ENCODE measurements at regions not wholly inside any gene's neighbourhood (a gene's known extent, or its start where the extent isn't known, plus 50 kb on each side); places are given as distances from the start of the nearest gene placed in this dataset.
"Not testable (repeated sequence)": the region's sequence is repeated elsewhere in the genome, so short reads cannot be mapped to it uniquely, and the experiment has no call there.

DNA sequence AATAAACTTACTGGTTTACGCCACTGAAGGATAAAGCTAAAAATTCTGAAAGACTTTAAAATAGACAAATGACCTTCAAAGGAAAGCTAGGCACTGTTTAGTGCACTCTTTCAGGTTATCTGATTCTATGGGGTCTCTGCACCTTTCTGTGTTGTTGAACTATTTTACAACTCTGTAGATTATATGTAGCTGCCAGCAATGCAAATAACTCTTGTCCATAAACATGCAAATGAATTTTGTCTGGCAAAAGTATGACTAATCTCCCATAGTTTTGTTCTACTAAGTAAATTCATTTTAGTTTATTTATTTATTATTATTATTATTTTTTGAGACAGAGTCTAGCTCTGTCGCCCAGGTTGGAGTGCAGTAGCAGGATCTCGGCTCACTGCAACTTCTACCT is 266.3 kb upstream of the CCDC196 start:
- DNase-seq, result no peak

- no peak for DNase-seq
Observed at GRCh38 chr14:66224492-66225178, 261.5 kb upstream of the CCDC196 start.

- DNase-seq, result no peak
Observed at GRCh38 chr14:66225337-66225736, 260.8 kb upstream of the CCDC196 start.

GRCh38 chr14:66228267-66228970 is 257.8 kb upstream of the CCDC196 start:
- DNase-seq, result no peak

DNA sequence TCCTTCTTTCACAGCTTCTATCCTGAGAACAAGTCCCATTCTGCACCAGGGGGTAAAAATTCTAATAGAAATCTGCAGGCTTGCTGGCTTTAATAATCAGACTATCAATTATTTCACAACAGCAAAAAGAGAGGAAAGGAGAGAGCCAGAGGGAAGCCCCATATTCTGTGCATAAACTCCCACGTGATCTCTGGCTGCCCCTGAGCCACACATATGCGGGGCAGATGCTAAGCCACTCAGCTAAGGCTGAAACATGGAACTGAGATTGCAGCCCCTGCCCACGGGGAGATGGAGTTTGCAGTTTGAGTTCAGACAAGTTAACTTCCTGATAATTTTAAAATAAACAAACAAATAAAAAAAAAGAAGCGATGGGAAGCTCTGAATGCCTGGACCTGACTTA is 254.4 kb upstream of the CCDC196 start:
- DNase-seq, result no peak

GRCh38 chr14:66233591-66233990 is 252.6 kb upstream of the CCDC196 start:
- DNase-seq, result no peak

DNA sequence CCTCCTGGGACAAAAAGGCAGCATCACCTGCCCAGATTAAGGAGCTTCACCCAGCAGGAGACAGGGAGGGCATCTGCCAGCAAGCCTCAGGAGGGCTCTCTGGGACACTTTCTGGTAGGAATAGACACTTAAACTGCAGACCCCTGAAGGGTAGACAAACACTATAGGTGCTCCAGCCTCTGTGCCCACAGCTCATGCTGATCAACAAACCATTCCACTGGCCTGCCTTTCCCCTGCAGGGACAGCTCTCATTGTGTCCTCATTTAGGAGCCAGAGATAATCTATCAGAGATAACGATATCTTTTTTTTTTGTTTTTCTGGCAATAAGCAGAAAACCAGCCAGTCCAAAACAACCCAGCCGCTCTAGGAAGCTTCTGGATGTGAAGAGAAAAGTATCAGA is 251.8 kb upstream of the CCDC196 start:
- DNase-seq, result no peak

- DNase-seq, result no peak
Observed at GRCh38 chr14:66237741-66238140, 248.4 kb upstream of the CCDC196 start.

GRCh38 chr14:66238969-66239368 is 247.2 kb upstream of the CCDC196 start:
- DNase-seq, result no peak

- no peak for DNase-seq
Observed at GRCh38 chr14:66239589-66239988, 246.6 kb upstream of the CCDC196 start.

DNA sequence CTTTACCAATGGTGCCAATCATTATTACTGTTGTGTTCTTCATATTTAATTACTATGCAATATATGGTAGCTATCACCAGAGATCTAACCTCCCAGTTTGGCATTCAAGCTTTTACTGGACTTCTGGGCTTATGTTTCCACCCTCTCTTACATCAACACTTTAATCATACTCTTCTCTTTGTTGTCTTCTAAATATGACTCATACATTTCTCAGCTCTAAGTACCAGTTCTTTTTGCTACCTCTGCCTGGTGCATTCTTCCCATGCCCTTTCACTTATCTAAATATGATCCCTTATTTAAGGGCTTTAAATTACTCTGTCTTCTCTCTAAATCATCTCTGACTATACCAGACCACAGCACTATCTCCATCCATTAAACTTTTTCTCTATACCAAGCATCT is 246.1 kb upstream of the CCDC196 start:
- DNase-seq, result no peak

- DNase-seq, result no peak
Observed at GRCh38 chr14:66242001-66242400, 244.2 kb upstream of the CCDC196 start.

DNA sequence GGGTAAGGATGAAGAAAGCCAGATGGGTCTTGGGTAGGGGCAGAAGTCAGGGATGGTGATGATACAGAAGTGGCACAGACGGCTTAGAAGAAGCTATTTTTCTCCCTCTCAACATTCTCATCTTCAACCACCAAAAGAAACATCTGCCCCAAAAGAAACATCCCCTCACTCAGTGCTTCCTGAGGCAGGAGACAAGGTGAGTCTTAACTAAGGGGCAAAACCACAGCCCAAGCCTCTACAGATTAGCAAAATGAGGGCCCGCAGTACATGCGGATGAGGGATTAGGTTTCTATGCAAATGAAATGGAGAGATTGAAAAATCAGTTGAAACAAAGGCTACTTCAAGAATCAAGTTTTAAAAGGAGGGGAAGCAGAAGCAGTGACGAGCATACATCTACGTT is 241.3 kb upstream of the CCDC196 start:
- no peak for DNase-seq

GRCh38 chr14:66247662-66248193 is 238.4 kb upstream of the CCDC196 start:
- no peak for DNase-seq

DNA sequence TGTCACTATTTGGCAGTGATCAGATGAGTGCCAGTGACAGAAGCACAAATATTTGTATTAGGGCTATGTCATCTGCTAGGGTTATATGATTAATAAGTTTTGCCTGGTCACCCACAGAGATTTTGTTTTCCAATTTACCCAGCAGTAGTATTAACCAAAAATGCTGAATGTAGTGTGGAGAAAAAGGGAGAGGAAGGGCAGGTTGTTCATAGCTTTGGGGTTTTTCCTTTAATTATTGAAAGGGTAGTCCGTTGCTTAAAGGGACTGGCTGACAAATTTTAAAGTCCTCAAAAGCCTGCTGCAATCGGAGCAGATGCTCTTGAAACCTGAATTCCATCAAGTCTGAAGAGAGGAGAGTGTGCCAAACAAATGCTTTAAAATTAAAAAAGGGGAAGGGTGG is 237.9 kb upstream of the CCDC196 start:
- DNase-seq, result no peak

DNA sequence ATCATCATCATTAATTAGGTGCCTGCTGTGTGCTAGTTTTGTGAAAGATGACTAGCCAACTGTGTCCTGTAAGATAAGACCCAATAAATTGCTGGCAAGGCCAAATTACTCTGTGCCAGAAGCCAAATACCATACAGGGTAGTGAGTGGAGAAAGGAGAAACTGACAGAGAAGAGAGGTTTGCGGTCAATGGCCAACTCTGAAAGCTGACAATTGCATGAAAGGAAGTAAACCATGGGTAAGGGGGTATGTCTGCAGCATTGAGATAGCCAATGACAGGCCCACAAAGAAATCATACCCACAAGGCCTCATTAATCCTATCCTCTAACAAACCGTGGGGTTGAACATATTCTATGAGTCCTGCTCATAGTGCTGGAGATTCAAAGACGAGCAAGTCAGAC is 236.6 kb upstream of the CCDC196 start:
- DNase-seq, result no peak

DNA sequence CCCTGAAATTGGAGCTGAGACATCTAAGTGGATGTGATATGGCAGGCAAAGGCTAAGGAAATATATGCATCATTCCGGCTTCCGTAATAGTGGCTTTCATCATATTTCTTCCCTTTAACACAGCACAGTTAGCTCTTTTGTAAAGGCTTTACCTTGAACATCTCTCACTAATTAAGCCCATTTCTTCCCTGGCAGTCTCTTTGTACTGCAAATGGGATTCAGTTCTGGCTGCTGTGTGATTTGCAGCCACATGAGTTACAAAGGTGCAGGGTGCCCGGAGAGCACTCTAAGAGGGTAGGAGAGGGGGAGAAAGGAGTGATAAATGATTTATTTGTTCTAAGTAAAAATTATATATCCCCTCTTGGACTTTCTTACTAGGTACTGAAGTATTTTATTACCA is 232.1 kb upstream of the CCDC196 start:
- no peak for DNase-seq

DNA sequence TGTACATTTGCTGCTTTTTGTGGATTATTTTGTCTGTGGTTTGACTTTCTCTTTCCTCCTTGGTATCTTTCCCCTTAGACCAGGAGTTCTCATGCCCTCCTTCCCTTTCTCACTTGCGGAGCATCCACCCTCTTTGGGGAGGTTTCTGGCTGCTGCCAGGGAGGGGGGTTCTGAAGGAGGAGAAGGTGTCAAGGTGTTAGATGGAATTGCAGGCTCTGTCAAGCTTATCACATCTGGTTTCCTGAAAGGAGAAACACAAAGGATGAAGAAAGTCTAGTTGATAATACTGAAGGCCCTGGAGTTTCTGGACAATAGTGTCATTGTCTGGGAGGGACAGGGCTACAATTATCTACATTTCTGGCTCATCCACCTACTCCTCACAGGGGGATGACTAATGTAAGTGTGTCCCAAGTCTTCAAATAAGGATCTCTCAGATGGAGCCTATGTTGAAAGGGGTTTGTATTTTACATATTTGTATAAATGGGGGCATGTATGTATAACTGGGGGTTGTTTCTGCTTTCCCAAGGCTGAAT is 217.3 kb upstream of the CCDC196 start:
- DNase-seq, result no peak

GRCh38 chr14:66272221-66272620 is 213.9 kb upstream of the CCDC196 start:
- no peak for DNase-seq

DNA sequence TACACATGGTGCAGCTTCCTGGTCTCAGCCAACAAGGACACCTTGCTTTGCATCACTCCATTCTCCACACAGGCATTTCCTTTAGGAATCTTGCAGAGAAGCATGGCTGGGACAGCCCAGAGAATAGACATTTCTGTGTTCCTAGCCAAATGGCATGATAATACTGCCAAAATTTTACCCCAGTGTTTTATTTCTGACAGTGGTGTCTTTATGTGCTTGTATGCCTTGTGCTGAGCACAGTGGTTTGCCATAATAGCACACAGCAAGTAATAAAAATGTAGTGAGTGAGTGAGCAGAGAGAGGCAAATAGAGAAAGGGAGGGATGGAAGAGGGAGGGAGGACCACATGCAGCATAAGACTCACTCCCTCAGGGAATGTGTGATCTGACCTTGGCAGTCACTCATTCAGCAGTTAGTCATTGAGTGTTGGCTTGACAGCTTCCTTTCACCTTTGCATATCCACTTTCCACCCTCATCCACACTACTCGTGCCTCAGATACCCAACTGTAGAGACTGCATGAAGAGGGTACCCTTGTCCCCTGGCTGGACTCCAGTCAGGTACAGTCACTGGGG is 212.8 kb upstream of the CCDC196 start:
- DNase-seq, result no peak

GRCh38 chr14:66278418-66278817 is 207.8 kb upstream of the CCDC196 start:
- not testable (repeated sequence) for DNase-seq

DNA sequence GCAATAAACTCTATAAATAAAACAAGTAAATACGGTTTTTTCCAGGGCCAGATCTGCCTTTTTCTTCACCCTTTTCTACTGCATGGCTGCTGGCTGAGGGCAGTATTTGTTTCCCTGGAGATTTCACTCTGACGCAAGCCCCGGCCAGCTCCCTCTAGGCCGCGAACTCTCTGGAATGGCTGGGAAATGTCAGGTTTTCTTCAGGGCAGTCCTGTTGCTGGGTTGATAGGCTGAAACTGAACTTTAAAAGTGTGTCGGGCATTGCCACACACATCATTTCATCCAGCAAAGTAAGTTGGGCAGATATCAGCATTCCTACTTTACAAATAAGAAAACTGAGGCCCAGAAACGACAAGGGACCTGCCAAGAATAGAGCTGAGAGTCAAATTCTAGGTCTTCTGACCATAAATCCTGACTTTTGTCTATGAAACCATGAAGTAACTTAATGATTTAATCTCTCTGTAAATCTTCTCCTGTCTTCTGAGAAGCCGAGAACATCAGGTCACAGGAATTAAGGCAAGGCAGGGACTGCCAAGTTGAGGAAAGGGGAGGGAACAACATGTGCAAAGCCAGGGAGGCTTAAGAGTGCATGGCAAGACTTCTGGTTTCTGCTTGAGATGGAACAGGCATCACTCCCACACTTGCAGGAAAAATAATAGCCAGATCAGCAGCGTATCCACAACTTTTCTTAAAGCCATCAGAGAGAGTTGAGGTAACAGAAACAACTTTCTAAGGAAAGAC is 205.0 kb upstream of the CCDC196 start:
- no peak for DNase-seq

GRCh38 chr14:66284346-66284745 is 201.8 kb upstream of the CCDC196 start:
- no peak for DNase-seq

Measured in occipital lobe (tissue), 1 donor.